ENCODE measurements at regions not wholly inside any gene's neighbourhood (a gene's known extent, or its start where the extent isn't known, plus 50 kb on each side); places are given as distances from the start of the nearest gene placed in this dataset.

DNA sequence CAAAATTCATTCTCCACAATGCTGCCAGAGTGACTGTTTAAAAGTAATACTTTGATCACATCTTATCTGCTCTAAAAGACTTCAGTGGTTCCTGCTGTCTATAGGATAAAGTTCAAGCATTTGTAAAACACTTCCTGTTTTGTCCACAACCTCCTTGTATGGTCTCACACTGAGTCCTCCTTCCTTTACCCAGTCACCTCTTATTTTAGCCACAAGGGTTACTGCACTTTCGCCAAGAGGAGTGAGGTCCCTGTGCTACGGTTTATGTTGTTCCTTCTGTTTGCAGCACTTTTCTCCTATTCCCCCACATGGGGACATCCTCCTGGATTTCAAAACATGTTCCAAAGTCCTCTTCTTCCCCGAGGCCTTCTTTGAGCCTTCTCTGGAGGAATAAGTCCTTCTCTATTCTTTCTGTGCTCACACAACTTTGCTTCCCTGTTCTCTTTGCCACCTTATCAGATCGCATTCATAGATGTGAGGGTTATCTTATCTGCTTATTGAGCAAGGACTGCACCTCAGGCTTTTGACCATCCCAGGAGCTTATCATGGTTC lies 112.2 kb upstream of the NABP1 start:
- peak in 1 of 2 experiments; percentile 55 for DNase-seq (ENCODE audit: low read depth in 1 of 2, low spot score in 1 of 2)
- TF ChIP-seq POLR2AphosphoS5 (IDR thresholded peaks at IDR 0.05; ENCODE audit: low read depth) (no peak), SPI1 (IDR thresholded peaks at IDR 0.05; ENCODE audit: borderline replicate concordance, low read depth) (peak; percentile 94), GABPA (IDR thresholded peaks at IDR 0.05; ENCODE audit: low read depth) (no peak), REST (IDR thresholded peaks at IDR 0.05; ENCODE audit: insufficient replicate concordance, low read depth) (no peak), CTCF (IDR thresholded peaks at IDR 0.05; ENCODE audit: insufficient read depth, low read length) (no peak)
- Histone ChIP-seq H3K27ac (replicated peaks) (peak overlapping the region; percentile 38), H3K27me3 (ENCODE audit: insufficient read depth, poor library complexity, severe bottlenecking) (no peaks in the 10 kb centered on the region), H3K4me3 (replicated peaks; ENCODE audit: insufficient read depth, low read length) (no peak overlapping the region)

DNA sequence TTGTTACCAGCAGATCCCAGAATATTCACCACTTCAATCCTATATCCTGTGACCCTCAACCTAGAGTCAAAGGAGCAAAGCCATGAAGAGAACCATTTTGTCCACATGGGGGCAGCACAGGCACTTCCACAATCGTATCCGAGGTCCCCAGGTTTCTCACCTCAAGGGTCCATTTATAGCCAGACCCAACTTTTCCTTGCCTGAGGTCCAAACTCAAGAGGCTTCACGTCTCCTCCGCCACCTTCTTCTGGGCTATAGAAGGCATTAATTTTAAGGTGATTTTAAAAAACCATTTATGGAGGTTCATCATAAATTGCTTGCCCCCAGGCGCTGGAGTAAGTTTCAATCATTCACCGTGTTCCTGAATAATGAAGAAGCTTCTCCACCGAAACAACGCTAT lies 111.6 kb upstream of the NABP1 start:
- no peak overlapping the region for H3K27ac ChIP-seq (replicated peaks)
- no peaks in the 10 kb centered on the region for H3K27me3 ChIP-seq (ENCODE audit: insufficient read depth, poor library complexity, severe bottlenecking)
- H3K4me3 ChIP-seq (replicated peaks; ENCODE audit: insufficient read depth, low read length) = no peak overlapping the region
- no peak for TF ChIP-seq REST (IDR thresholded peaks at IDR 0.05; ENCODE audit: insufficient replicate concordance, low read depth)
- no peak for TF ChIP-seq POLR2AphosphoS5 (IDR thresholded peaks at IDR 0.05; ENCODE audit: low read depth)
- TF ChIP-seq CTCF (IDR thresholded peaks at IDR 0.05; ENCODE audit: insufficient read depth, low read length) = peak; percentile 53
- no peak for TF ChIP-seq GABPA (IDR thresholded peaks at IDR 0.05; ENCODE audit: low read depth)
- peak; percentile 43; the same call in 1 of the 2 replicates for TF ChIP-seq SPI1 (IDR thresholded peaks at IDR 0.05; ENCODE audit: borderline replicate concordance, low read depth)
- peak in 1 of 2 experiments; percentile 64 for DNase-seq (ENCODE audit: low read depth in 1 of 2, low spot score in 1 of 2)

DNA sequence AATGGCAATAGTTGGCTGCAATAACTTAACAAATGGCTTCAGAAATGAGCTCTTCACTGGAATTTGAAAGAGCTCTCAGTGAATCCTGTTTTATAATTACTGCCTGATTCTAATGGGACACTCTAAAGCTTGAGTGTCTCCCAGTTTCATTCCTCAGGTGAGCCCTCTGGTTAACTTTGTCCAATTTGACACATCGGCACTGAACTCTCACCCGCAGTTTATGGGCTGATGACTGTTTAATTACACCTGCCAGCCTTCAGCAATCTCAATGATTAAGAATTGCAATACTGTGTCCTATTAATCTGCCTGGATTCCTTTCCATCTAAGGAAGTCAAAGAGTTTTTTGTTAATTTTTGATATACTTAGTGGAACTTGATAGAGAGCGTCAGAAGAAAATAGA lies 110.7 kb upstream of the NABP1 start:
- no peak overlapping the region for H3K27ac ChIP-seq (replicated peaks)
- no peak overlapping the region for H3K4me3 ChIP-seq (replicated peaks; ENCODE audit: insufficient read depth, low read length)
- TF ChIP-seq CTCF (IDR thresholded peaks at IDR 0.05; ENCODE audit: insufficient read depth, low read length) (no peak), GABPA (IDR thresholded peaks at IDR 0.05; ENCODE audit: low read depth) (no peak), SPI1 (IDR thresholded peaks at IDR 0.05; ENCODE audit: borderline replicate concordance, low read depth) (no peak), POLR2AphosphoS5 (IDR thresholded peaks at IDR 0.05; ENCODE audit: low read depth) (no peak), REST (IDR thresholded peaks at IDR 0.05; ENCODE audit: insufficient replicate concordance, low read depth) (no peak)
- no peak for DNase-seq (ENCODE audit: low read depth in 1 of 2, low spot score in 1 of 2)
- H3K27me3 ChIP-seq (ENCODE audit: insufficient read depth, poor library complexity, severe bottlenecking) = no peaks in the 10 kb centered on the region

Measured in HL-60 (cell line).